NCI-H2196 (cell line): ENCODE measurements at regions not wholly inside any gene's neighbourhood (a gene's known extent, or its start where the extent isn't known, plus 50 kb on each side); places are given as distances from the start of the nearest gene placed in this dataset.

ENCODE experiments used
- DNase-seq: peaks from one replicate; lab custom pipeline; 2025; ENCODE audit not compliant: unreplicated experiment; lab: John Stamatoyannopoulos, UW

- DNase-seq = peak; percentile 9
These were observed 280.8 kb upstream of the UBE2E2 start for GRCh38 chr3:22922317-22922716.

- no peak for DNase-seq
These were observed 279.4 kb upstream of the UBE2E2 start for GRCh38 chr3:22923711-22924110.

GRCh38 chr3:22928216-22929110 lies 274.7 kb upstream of the UBE2E2 start:
- DNase-seq = no peak

- no peak for DNase-seq
These were observed 269.9 kb upstream of the UBE2E2 start for GRCh38 chr3:22933051-22933840.

- no peak for DNase-seq
These were observed 269.3 kb upstream of the UBE2E2 start for GRCh38 chr3:22933841-22934116.

- no peak for DNase-seq
These were observed 268.1 kb upstream of the UBE2E2 start for GRCh38 chr3:22935040-22935439.

GRCh38 chr3:22937536-22937935 lies 265.6 kb upstream of the UBE2E2 start:
- DNase-seq = no peak

GRCh38 chr3:22938739-22939138 lies 264.4 kb upstream of the UBE2E2 start:
- DNase-seq = no peak

GRCh38 chr3:22939349-22939748 lies 263.8 kb upstream of the UBE2E2 start:
- DNase-seq = no peak

GRCh38 chr3:22940285-22940684 lies 262.8 kb upstream of the UBE2E2 start:
- no peak for DNase-seq

- no peak for DNase-seq
These were observed 260.1 kb upstream of the UBE2E2 start for GRCh38 chr3:22942981-22943380.

- DNase-seq = no peak
These were observed 255.3 kb upstream of the UBE2E2 start for GRCh38 chr3:22947851-22948250.

- no peak for DNase-seq
These were observed 251.2 kb upstream of the UBE2E2 start for GRCh38 chr3:22951910-22952309.

- no peak for DNase-seq
These were observed 250.3 kb upstream of the UBE2E2 start for GRCh38 chr3:22952860-22953259.

GRCh38 chr3:22959593-22959992 lies 243.5 kb upstream of the UBE2E2 start:
- DNase-seq = no peak

- DNase-seq = peak; percentile 37
These were observed 242.8 kb upstream of the UBE2E2 start for GRCh38 chr3:22960105-22960984.

- no peak for DNase-seq
These were observed 240.9 kb upstream of the UBE2E2 start for GRCh38 chr3:22962244-22962643.

GRCh38 chr3:22966349-22966748 lies 236.8 kb upstream of the UBE2E2 start:
- DNase-seq = no peak

- DNase-seq = no peak
These were observed 233.9 kb upstream of the UBE2E2 start for GRCh38 chr3:22969276-22969675.

GRCh38 chr3:22971497-22971896 lies 231.6 kb upstream of the UBE2E2 start:
- DNase-seq = no peak

- no peak for DNase-seq
These were observed 226.1 kb upstream of the UBE2E2 start for GRCh38 chr3:22977042-22977441.
